Right lobe of liver (tissue), 6 donors: ENCODE measurements at regions not wholly inside any gene's neighbourhood (a gene's known extent, or its start where the extent isn't known, plus 50 kb on each side); places are given as distances from the start of the nearest gene placed in this dataset.

Experiments
- ATAC-seq, 4 donors: fragments of 200-7000 bp; cut with Tn5 transposase; one replicate each; pipeline ENCODE4 v1.9.1; 2020; ENCODE audit warnings: mild to moderate bottlenecking in 4 of 4, moderate library complexity in 4 of 4
- DNase-seq, 3 donors: peaks; one replicate each; pipeline ENCODE4 v3.0.0-alpha.2; 2020
- H3K27ac ChIP-seq, 3 donors: fragments of 200-600 bp; one replicate each; pipeline ENCODE4 v1.8.0; 2022
- H3K27me3 ChIP-seq, 2 donors: fragments of 200-600 bp; one replicate each; pipeline ENCODE4 v1.8.0; 2022
- H3K36me3 ChIP-seq, 4 donors: fragments of 200-600 bp; sonication (generic) in 1 of 4; one replicate each; pipeline versions ENCODE4 v1.5.1 to v1.8.0; 2017 to 2022; ENCODE audit warnings: control low read depth in 1 of 4
- H3K4me1 ChIP-seq, 4 donors: fragments of 200-600 bp; sonication (generic) in 1 of 4; one replicate each; pipeline versions ENCODE4 v1.5.1 to v1.8.0; 2017 to 2022; ENCODE audit warnings: control low read depth in 1 of 4
- H3K4me3 ChIP-seq, 3 donors: fragments of 200-600 bp; one replicate each; pipeline ENCODE4 v1.8.0; 2022
- H3K9me3 ChIP-seq, 4 donors: fragments of 200-600 bp; sonication (generic) in 1 of 4; one replicate each; pipeline versions ENCODE4 v1.5.1 to v1.8.0; 2017 to 2022; ENCODE audit warnings: control low read depth in 1 of 4
- POLR2A ChIP-seq: fragments of 450-650 bp; IDR thresholded peaks from one replicate; pipeline ENCODE4 v1.6.1; 2017; ENCODE audit warnings: antibody characterized with exemption, mild to moderate bottlenecking
- WGBS: methylation state at CpG from one replicate; pipeline ENCODE4 v1.1.6; 2018; ENCODE audit warnings: low coverage, low lambda C conversion rate; ENCODE audit not compliant: insufficient coverage; ENCODE audit errors: missing lambda C conversion rate; 5-methylcytosine and 5-hydroxymethylcytosine counted together
- intact Hi-C, 2 donors: fragments of 100-400 bp; cut with DNase I; formaldehyde crosslinking; loops; one replicate each; pipeline versions ENCODE4 v1.11.2 to v1.14.1; 2022
- TF ChIP-seq, protein P1 (sequence below), 4 donors: fragments of 200-600 bp in 3 of 4; fragments of 450-650 bp in 1 of 4; IDR thresholded peaks; one replicate each; pipeline versions ENCODE4 v1.5.1 to v1.8.0; 2016 to 2022; ENCODE audit warnings: antibody characterized with exemption in 4 of 4, mild to moderate bottlenecking in 2 of 4
- donor health status: DM: no; HTN: yes; CAD: no.
- donor health status: DM: no; HTN: no; CAD: no.
- donor health status: DM: no; HTN: no; CAD: no.
- donor health status: DM: no; HTN: yes; CAD: no.
- donor health status: DM: no; HTN: yes; CAD: no.

GRCh38 chr4:164405774-164406173, 348.2 kb upstream of the SMIM31 start:
- DNase-seq = no peak
- intact Hi-C loops = no loop called here
- Histone ChIP-seq H3K4me3 (no peak overlapping the region), H3K4me1 (no peaks in the 10 kb centered on the region), H3K9me3 (no peaks in the 10 kb centered on the region), H3K27ac (no peak overlapping the region), H3K36me3 (no peaks in the 10 kb centered on the region), H3K27me3 (no peaks in the 10 kb centered on the region)
- TF ChIP-seq, protein P1, sequence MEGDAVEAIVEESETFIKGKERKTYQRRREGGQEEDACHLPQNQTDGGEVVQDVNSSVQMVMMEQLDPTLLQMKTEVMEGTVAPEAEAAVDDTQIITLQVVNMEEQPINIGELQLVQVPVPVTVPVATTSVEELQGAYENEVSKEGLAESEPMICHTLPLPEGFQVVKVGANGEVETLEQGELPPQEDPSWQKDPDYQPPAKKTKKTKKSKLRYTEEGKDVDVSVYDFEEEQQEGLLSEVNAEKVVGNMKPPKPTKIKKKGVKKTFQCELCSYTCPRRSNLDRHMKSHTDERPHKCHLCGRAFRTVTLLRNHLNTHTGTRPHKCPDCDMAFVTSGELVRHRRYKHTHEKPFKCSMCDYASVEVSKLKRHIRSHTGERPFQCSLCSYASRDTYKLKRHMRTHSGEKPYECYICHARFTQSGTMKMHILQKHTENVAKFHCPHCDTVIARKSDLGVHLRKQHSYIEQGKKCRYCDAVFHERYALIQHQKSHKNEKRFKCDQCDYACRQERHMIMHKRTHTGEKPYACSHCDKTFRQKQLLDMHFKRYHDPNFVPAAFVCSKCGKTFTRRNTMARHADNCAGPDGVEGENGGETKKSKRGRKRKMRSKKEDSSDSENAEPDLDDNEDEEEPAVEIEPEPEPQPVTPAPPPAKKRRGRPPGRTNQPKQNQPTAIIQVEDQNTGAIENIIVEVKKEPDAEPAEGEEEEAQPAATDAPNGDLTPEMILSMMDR (IDR thresholded peaks at IDR 0.05) = no peak
- TF ChIP-seq POLR2A = no peak
- no peak for ATAC-seq

GRCh38 chr4:164408831-164409230, 345.1 kb upstream of the SMIM31 start:
- H3K27me3 ChIP-seq = no peaks in the 10 kb centered on the region
- H3K4me1 ChIP-seq = no peaks in the 10 kb centered on the region
- WGBS = 78% methylated on average over 1 of the region's 1 CpG
- intact Hi-C loops = no loop called here
- ATAC-seq (no peak), DNase-seq (no peak)
- H3K4me3 ChIP-seq = no peak overlapping the region
- H3K36me3 ChIP-seq = no peaks in the 10 kb centered on the region
- TF ChIP-seq, protein P1 (IDR thresholded peaks at IDR 0.05) = no peak
- TF ChIP-seq POLR2A = no peak
- H3K27ac ChIP-seq = no peak overlapping the region
- no peaks in the 10 kb centered on the region for H3K9me3 ChIP-seq

- H3K36me3 ChIP-seq = no peaks in the 10 kb centered on the region
- H3K9me3 ChIP-seq = no peaks in the 10 kb centered on the region
- intact Hi-C loops = no loop called here
- no peaks in the 10 kb centered on the region for H3K27me3 ChIP-seq
- ATAC-seq (no peak), DNase-seq (no peak)
- no peaks in the 10 kb centered on the region for H3K4me1 ChIP-seq
- no peak for TF ChIP-seq POLR2A
- TF ChIP-seq, protein P1 (IDR thresholded peaks at IDR 0.05) = no peak
- no peak overlapping the region for H3K27ac ChIP-seq
- no peak overlapping the region for H3K4me3 ChIP-seq
- WGBS = 41% methylated on average over 4 of the region's 4 CpGs
Observed at GRCh38 chr4:164410401-164410800, 343.5 kb upstream of the SMIM31 start.

- TF ChIP-seq, protein P1 (IDR thresholded peaks at IDR 0.05) = no peak
- TF ChIP-seq POLR2A = no peak
- Histone ChIP-seq H3K9me3 (no peaks in the 10 kb centered on the region), H3K36me3 (no peaks in the 10 kb centered on the region), H3K4me3 (no peak overlapping the region), H3K4me1 (no peaks in the 10 kb centered on the region), H3K27ac (no peak overlapping the region), H3K27me3 (no peaks in the 10 kb centered on the region)
- DNase-seq (no peak), ATAC-seq (no peak)
- intact Hi-C loops = no loop called here
- WGBS = 75% methylated on average over 1 of the region's 1 CpG
Observed at GRCh38 chr4:164412246-164412645, 341.7 kb upstream of the SMIM31 start.

DNA sequence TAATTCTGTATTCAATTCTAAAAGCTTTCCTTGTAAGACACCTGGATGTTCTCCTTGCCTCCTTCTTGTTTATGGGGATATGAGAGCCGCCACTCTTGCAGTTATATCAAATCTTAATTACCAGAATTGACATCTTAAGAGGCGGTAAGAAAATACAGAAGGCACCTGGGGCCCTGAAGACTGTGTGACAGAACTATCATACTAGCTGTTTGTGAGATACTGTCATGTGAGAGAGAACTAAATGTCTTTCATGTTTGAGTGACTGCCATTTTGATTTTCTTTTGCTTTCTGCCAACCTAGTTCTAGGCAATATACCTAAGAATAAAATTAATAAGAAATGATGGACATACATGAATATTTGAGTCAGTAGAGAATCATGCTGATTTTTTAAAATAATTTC, 340.2 kb upstream of the SMIM31 start:
- no peak for TF ChIP-seq POLR2A
- TF ChIP-seq, protein P1 (IDR thresholded peaks at IDR 0.05) = no peak
- H3K36me3 ChIP-seq = no peaks in the 10 kb centered on the region
- H3K4me3 ChIP-seq = no peak overlapping the region
- no peak for DNase-seq
- intact Hi-C loops = no loop called here
- no peaks in the 10 kb centered on the region for H3K9me3 ChIP-seq
- no peaks in the 10 kb centered on the region for H3K27me3 ChIP-seq
- no peaks in the 10 kb centered on the region for H3K4me1 ChIP-seq
- no peak overlapping the region for H3K27ac ChIP-seq
- ATAC-seq = no peak
- 52% methylated on average over 2 of the region's 2 CpGs for WGBS
